ENCODE measurements at regions not wholly inside any gene's neighbourhood (a gene's known extent, or its start where the extent isn't known, plus 50 kb on each side); places are given as distances from the start of the nearest gene placed in this dataset.
"Not testable (repeated sequence)": the region's sequence is repeated elsewhere in the genome, so short reads cannot be mapped to it uniquely, and the experiment has no call there.

DNA sequence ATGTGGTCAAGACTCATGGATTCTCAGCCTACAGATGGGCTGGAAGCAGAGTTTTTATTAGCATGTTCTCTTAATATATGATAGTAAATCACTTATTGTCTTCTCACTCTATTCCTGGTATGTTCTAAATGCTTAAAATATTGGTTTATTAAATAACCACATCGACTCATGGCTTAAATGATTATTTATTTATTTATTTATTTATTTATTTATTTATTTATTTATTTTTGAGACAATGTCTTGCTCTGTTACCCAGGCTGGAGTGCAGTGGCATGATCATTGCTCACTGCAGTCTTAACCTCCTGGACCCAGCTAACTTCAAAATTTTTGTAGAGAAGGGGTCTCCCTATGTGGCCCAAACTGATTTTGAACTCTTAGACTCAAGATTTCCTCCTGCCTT, 457.2 kb upstream of the TNC start:
- DNase-seq, result no peak

DNA sequence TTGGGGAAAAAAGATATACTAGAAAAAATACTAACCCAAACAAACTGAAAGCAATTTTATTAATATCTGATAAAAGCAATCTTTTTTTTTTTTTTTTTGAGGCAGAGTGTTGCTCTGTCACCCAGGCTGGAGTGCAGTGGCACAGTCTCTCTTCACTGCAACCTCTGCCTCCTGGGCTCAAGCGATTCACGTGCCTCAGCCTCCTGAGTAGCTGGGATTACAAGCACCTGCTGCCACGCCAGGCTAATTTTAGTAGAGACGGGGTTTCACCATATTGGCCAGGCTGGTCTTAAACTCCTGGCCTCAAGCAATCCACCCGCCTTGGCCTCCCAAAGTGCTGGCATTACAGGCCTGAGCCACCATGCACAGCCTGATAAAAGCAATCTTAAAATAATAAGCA, 467.5 kb upstream of the TNC start:
- DNase-seq, result not testable (repeated sequence)

- DNase-seq, result no peak
These were observed 469.4 kb upstream of the TNC start for GRCh38 chr9:115587310-115587709.

GRCh38 chr9:115590011-115590410, 472.1 kb upstream of the TNC start:
- DNase-seq, result no peak

GRCh38 chr9:115591584-115591984, 473.6 kb upstream of the TNC start:
- DNase-seq, result peak; percentile 45 to 66

DNA sequence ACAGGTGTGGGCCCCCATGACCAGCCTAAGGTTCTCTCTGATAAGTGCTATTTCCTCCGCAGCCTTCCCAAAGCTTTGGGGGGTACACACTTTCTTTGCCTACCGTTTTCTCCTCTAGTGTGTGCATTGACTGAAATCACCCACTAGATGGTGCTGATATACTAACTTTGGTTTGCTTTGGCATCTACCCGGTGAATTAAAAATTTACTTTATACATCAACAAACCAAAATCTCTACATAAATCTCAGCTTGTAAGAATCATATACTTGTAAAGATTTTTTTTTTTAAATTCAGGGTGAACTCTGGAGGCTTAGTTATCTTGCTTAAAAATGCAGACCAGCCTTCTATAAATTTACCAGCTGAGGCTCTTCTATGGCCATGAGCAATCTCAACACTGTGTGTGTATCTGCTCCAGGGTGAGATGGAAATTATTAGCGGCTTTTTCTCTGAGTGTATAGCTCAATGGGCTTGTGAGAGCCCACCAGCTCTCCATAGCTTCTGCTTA, 475.7 kb upstream of the TNC start:
- DNase-seq, result no peak

DNA sequence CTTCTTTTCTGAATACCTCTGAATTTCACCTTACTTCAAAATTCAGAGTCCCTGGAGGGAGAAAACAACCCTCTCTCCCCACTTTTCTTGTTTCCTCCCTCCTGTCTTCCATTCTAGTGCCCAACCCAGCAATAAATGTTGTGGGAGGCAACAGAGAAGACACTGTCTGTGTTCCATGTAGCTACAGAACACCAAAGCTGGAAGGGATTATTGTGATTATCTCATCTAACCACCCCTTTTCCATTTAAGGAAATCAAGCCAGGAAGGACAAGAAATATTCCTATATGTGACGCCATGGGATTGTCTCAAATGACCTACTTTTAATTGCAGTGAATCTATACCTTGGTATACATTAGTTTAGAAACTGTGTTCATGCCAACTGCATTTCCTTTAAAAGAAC, 476.6 kb upstream of the TNC start:
- no peak for DNase-seq

DNA sequence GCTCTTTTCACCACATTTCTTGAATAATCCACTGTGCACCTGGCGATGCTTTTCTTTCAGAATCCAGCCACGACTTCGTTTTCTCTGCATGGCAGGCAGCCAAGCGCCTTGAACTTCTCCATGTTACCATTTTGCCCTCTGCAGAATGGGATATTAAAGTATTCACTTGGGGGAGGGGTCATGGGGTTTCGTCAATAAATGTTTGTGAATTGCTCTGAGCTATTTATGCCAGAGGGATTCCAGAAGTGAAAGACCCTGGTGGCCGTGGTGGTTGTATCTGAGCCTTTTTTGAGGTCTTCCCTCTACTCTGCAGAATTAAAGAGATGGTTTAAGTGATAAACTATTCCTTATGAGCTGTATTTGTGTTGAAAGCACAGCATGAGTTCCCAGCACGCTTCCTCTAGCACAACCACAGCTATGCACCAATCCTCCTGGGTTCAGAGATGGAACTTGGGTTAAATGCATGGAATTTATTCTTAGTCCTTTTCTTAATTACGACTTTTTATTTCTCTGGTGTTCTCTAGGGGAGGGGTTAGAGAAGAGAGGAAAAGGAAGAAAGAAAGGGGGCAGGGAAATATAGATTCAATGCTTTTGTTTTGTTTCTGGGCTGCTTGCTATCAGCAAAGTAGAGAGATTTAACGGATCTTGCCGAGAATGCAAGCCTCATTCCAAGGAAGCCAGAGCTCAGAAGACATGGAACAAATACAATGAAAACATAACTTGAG, 478.2 kb upstream of the TNC start:
- no peak for DNase-seq

GRCh38 chr9:115596746-115597080, 478.8 kb upstream of the TNC start:
- no peak for DNase-seq

DNA sequence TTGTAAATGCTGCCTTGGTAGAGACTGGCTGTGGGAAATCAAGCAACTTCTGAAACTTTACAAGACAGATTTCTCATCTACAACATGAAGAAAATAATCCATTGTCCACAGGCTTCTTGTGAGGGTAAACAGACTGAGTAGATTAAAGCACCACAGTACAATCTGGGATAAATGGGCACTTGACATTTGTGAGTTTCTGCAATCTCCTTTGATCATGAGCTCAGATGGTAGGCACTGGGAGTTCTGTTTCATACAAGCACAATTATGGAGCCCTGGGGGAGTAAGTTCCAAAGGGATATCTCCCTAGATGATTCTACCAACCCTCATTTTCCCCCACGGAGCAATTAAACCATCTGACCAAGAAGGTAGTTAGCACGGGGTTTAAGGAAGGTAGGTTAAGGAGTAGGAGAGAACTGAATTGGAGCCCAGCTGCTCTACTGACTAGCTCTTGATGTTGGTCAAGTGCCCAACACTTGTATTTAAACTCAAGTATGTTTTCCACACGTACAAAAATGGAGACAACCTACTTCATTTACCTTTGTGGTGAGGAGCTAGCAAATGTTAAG, 479.5 kb upstream of the TNC start:
- no peak for DNase-seq

- no peak for DNase-seq
These were observed 480.8 kb upstream of the TNC start for GRCh38 chr9:115598751-115599150.

DNA sequence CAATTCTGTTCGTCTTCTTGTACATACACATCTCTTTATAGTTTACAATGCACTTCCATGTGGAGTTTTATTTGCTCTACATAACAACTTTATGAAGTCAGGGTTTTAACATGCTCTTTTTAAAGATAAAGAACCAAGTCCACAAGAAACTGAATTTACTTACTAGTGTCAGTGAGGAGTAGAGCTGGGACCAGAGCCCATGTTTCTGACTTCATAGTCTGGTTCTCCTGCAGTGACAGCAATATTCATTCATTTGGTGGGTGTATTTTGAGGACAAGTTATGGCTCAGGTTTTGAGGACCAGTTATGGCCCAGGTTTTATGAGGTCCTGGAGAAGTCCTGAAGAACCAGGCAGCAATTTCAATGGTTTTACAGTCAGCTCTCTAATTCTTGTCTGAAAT, 481.9 kb upstream of the TNC start:
- no peak for DNase-seq

- no peak for DNase-seq
These were observed 483.5 kb upstream of the TNC start for GRCh38 chr9:115601434-115601833.

DNA sequence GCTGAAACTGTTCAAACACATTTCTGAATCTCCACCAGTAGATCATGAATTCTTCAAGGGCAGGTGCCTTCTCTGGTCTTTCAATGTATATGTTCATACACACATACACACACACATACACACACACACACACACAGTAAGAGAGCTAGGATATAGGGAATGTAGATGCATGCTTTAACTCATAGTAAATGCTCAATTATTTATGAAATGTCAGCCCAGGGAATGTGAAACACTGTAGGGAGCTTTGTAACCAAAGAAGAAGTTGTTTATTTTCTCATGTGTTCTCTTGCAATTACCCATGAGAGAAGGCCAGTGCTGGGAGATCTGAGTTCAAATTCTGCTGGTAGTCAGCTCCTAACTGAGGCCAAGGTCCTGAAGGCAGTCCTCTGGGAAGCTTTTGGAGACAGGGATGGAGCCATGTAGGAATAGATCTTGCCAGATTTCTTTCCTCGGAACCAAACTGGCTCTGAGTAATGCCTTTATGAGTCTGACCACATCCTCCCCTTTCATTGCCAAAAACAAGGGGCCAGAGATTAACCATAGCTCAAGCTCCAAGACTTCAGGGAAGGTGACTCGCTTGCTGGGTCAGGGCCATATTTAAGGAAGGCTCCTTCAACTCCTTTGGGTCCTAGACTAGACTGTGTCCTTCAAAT, 487.0 kb upstream of the TNC start:
- DNase-seq, result no peak

DNA sequence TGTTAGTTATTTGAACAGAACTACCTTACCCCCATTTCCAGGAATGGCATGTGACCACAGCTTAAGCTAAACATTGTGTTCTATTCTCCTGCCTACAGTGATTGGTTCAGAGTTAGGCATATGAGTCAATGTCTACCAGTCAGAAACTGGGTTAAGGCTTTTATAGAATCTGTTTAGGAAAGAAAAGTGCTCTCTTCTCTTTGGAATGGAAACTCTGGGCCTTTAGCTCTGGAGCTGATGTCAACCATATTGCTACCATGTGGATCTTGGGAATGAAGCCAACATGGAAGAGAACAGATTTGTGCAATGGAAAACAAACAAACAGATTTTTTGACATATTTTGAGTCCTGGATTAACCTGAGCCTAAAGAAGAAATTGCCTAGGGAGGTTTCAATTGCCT, 488.9 kb upstream of the TNC start:
- DNase-seq, result no peak

DNA sequence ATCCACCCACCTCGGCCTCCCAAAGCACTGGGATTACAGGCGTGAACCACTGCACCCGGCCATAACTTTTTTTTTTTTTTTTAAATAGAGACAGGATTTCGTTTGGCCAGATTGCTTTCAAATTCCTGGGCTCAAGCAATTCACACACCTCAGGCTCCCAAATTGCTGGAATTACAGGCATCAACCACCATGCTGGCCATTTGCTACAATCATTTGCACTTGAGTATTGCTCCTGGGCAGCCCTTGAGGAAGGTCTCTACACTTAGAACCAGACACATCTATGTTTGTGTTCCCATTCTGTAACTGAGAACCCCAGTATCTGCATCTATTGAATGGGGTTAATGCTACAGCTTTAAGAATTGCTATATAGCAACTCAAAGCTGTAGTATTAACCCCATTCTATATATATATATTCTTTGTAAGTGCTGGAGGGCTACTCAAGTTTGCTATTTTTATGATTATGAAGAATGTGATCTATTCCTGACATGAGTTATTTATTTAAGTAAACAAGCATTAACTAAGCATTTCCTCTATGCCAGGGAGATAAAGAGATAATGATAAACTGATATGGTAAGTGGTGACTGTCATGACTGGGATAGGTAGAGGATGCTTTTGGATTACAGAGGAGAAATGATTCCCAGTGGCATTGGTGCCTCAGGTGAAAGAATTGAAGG, 496.5 kb upstream of the TNC start:
- DNase-seq, result no peak

DNA sequence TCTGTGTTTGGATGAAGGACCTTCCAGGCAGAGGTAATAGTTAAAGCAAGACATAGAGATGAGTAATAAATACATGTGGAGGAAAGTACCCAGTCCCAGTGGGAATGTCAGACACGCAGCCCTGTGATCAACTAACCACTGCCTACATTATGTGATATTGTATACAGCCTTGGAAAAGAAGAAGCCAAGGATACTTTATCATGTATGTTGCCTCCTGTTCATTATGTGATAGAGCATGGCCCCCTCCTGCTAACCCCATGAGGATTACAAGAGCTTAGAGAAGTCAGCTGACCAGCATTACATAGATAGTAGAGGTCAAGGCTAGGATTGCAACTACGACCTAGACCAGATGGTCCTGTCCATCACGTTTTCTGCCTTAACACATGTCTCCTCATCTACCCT, 497.0 kb upstream of the TNC start:
- DNase-seq, result no peak

- DNase-seq, result no peak
These were observed 498.1 kb upstream of the TNC start for GRCh38 chr9:115615821-115616665.

GRCh38 chr9:115616666-115617239, 498.8 kb upstream of the TNC start:
- no peak for DNase-seq

GRCh38 chr9:115625251-115625650, 507.3 kb upstream of the TNC start:
- no peak for DNase-seq

DNA sequence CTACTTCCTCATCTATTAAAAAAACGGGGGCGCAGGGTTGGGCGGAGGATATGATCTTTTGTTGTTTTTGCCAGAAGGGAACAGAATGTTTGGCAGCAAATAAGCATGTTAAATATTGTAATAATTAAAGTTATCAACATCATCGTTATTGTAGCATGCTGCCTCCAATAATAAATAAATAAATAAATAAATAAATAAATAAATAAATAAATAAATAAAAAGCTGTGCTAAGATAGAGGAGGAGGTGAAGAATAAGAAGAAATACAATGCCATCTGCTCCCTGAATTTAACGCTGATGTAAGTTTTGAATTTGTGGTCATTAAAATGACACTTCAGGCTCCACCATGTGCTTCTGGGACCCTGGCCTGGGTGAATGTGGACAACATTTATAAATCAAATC, 508.0 kb upstream of the TNC start:
- DNase-seq, result no peak

DNA sequence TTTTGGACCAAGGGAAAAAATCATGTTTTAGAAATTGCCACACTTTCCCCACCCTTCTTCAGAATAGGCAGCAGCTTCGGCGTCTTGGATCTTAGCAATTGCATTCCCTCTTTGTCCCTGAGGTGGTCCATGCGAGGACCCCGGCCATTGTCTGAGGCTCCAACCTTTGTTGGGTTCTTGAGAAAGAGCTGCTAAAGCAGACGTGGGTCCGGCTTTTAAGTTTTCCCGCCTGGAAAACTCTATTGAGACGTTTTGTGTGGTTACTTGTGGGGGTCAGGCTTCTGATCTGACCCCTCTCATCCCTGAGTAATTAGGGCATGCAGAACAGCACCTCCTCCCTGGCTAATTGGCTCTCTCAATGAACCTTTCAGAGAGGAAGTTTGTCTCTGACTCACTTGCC, 509.6 kb upstream of the TNC start:
- no peak for DNase-seq

- DNase-seq, result no peak
These were observed 510.5 kb upstream of the TNC start for GRCh38 chr9:115628426-115628825.

All from NCI-H1930 (cell line).